MM.1S (cell line): ENCODE measurements at regions not wholly inside any gene's neighbourhood (a gene's known extent, or its start where the extent isn't known, plus 50 kb on each side); places are given as distances from the start of the nearest gene placed in this dataset.

ENCODE experiments used
- DNase-seq: peaks from one replicate; pipeline ENCODE4 v3.0.0-alpha.2; 2015
- H2AFZ ChIP-seq: fragments of 300-600 bp; sonication (generic); 2 replicates; pipeline ENCODE4 v1.6.0; 2016; ENCODE audit warnings: antibody characterized with exemption, low read length
- H3F3A ChIP-seq: fragments of 300-600 bp; sonication (generic); 2 replicates; pipeline ENCODE4 v1.6.1; 2016; ENCODE audit warnings: mild to moderate bottlenecking, antibody characterized with exemption, low read length, moderate library complexity, mixed read lengths; ENCODE audit not compliant: insufficient read depth
- H3K27ac ChIP-seq: fragments of 300-600 bp; sonication (generic); 2 replicates; pipeline ENCODE4 v1.5.1; 2016; ENCODE audit warnings: mild to moderate bottlenecking, low read length
- H3K27me3 ChIP-seq: fragments of 300-600 bp; sonication (generic); replicated peaks from 2 replicates; pipeline ENCODE4 v1.6.0; 2016; ENCODE audit warnings: low read length; ENCODE audit not compliant: insufficient read depth
- H3K36me3 ChIP-seq: fragments of 300-600 bp; sonication (generic); replicated peaks from 2 replicates; pipeline ENCODE4 v1.6.1; 2016; ENCODE audit warnings: mild to moderate bottlenecking, low read length, mixed read lengths; ENCODE audit not compliant: insufficient read depth
- H3K4me1 ChIP-seq: fragments of 300-600 bp; sonication (generic); 2 replicates; pipeline ENCODE4 v1.6.1; 2016; ENCODE audit warnings: low read length, mixed read lengths
- H3K4me2 ChIP-seq: fragments of 300-600 bp; sonication (generic); 2 replicates; pipeline ENCODE4 v1.6.0; 2016; ENCODE audit warnings: low read depth, low read length
- H3K4me3 ChIP-seq: fragments of 300-600 bp; sonication (generic); 2 replicates; pipeline ENCODE4 v1.5.1; 2016; ENCODE audit warnings: low read length, mixed read lengths
- H3K79me2 ChIP-seq: fragments of 300-600 bp; sonication (generic); 2 replicates; pipeline ENCODE4 v1.6.1; 2016; ENCODE audit warnings: mixed run types, low read length, mixed read lengths
- H3K9ac ChIP-seq: fragments of 300-600 bp; sonication (generic); 2 replicates; pipeline ENCODE4 v1.6.1; 2016; ENCODE audit warnings: low read length, mixed read lengths
- H3K9me2 ChIP-seq: fragments of 300-600 bp; sonication (generic); replicated peaks from 2 replicates; pipeline ENCODE4 v1.6.1; 2016; ENCODE audit warnings: mild to moderate bottlenecking, low read length, mixed read lengths; ENCODE audit not compliant: insufficient read depth
- H3K9me3 ChIP-seq: fragments of 300-600 bp; sonication (generic); replicated peaks from 2 replicates; pipeline ENCODE4 v1.6.1; 2016; ENCODE audit warnings: mild to moderate bottlenecking, low read length, mixed read lengths; ENCODE audit not compliant: insufficient read depth
- H4K20me1 ChIP-seq: fragments of 300-600 bp; sonication (generic); 2 replicates; pipeline ENCODE4 v1.6.1; 2016; ENCODE audit warnings: mild to moderate bottlenecking, low read length, moderate library complexity, mixed read lengths; ENCODE audit not compliant: insufficient read depth
- EZH2 ChIP-seq: fragments of 300-600 bp; sonication (generic); optimal IDR thresholded peaks from 2 replicates; pipeline ENCODE3; 2017; ENCODE audit warnings: low read depth, mild to moderate bottlenecking, antibody characterized with exemption, low read length, mixed read lengths
- EZH2phosphoT487 ChIP-seq: fragments of 300-600 bp; sonication (generic); IDR thresholded peaks from 2 replicates; pipeline ENCODE4 v1.6.1; 2018; ENCODE audit warnings: antibody characterized with exemption, low read length
- TF ChIP-seq, protein P1 (sequence below): fragments of 300-600 bp; sonication (generic); IDR thresholded peaks from 2 replicates; pipeline ENCODE4 v1.5.1; 2016; ENCODE audit warnings: antibody characterized with exemption, low read length, mixed read lengths

DNA sequence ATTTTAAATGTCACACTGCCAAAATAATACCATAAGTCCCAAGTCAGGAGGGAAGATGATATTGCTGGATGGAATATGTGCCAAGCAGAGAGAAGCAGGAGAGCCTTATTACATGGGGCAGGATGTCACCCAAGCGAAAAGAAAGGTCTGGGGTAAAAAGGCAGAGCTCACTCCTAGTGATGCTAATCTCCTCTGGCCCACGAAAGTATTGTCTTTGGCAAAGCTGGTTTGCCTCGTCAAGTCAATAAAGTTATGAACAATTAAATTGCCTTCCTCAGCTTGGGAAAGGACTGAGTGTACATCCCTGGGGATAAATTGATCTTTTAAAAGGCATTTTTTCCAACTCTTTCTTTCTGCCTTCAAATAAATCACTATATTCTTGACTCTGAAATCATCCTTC lies 220.6 kb downstream of the DMAC1 start:
- Histone ChIP-seq H3K27me3 (no peaks in the 10 kb centered on the region), H2AFZ (no peak overlapping the region), H3F3A (no peaks in the 10 kb centered on the region), H3K4me1 (no peaks in the 10 kb centered on the region), H3K79me2 (no peaks in the 10 kb centered on the region), H4K20me1 (no peaks in the 10 kb centered on the region), H3K9ac (no peak overlapping the region), H3K9me2 (no peaks in the 10 kb centered on the region), H3K9me3 (no peaks in the 10 kb centered on the region), H3K4me2 (no peak overlapping the region), H3K4me3 (no peak overlapping the region), H3K36me3 (no peaks in the 10 kb centered on the region), H3K27ac (no peak overlapping the region)
- DNase-seq = no peak
- TF ChIP-seq EZH2phosphoT487 = no peak
- TF ChIP-seq EZH2 = no peak
- TF ChIP-seq, protein P1, sequence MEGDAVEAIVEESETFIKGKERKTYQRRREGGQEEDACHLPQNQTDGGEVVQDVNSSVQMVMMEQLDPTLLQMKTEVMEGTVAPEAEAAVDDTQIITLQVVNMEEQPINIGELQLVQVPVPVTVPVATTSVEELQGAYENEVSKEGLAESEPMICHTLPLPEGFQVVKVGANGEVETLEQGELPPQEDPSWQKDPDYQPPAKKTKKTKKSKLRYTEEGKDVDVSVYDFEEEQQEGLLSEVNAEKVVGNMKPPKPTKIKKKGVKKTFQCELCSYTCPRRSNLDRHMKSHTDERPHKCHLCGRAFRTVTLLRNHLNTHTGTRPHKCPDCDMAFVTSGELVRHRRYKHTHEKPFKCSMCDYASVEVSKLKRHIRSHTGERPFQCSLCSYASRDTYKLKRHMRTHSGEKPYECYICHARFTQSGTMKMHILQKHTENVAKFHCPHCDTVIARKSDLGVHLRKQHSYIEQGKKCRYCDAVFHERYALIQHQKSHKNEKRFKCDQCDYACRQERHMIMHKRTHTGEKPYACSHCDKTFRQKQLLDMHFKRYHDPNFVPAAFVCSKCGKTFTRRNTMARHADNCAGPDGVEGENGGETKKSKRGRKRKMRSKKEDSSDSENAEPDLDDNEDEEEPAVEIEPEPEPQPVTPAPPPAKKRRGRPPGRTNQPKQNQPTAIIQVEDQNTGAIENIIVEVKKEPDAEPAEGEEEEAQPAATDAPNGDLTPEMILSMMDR = no peak

DNA sequence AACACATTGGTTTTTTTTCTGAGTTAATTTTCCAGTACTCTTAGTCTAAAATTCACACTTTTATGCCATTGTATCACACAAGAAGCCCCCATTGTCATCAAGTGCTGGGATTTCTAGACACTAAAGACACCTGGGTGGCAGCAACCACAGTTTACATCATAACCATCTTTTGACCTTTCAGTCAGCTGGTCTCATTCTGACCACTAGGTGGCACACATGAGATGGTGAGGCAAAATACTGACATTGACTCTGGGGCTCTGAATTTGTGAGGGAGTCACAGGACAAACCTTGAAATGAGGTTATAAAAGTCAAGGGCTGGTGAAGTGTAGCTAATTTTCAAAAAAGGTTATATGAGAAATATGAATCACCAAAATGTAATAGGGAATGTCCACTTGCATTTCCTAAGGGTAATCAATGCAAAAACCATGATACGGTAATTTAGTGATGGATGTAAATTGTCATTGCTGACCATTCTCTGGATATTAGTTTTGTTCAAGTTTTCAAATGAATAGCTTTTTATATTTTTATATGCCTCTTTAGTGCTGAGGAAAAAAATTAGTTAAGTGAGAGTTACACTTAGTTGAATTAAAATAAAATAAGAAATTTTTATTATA lies 229.4 kb downstream of the DMAC1 start:
- Histone ChIP-seq H3K4me1 (no peaks in the 10 kb centered on the region), H2AFZ (no peak overlapping the region), H3K9ac (no peak overlapping the region), H3K9me3 (no peaks in the 10 kb centered on the region), H3F3A (no peaks in the 10 kb centered on the region), H3K27ac (no peak overlapping the region), H3K9me2 (no peaks in the 10 kb centered on the region), H3K4me3 (no peak overlapping the region), H3K79me2 (no peaks in the 10 kb centered on the region), H3K27me3 (no peaks in the 10 kb centered on the region), H4K20me1 (no peaks in the 10 kb centered on the region), H3K4me2 (no peak overlapping the region), H3K36me3 (no peaks in the 10 kb centered on the region)
- TF ChIP-seq, protein P1 = peak; percentile 94
- no peak for TF ChIP-seq EZH2phosphoT487
- DNase-seq = peak; percentile 70

DNA sequence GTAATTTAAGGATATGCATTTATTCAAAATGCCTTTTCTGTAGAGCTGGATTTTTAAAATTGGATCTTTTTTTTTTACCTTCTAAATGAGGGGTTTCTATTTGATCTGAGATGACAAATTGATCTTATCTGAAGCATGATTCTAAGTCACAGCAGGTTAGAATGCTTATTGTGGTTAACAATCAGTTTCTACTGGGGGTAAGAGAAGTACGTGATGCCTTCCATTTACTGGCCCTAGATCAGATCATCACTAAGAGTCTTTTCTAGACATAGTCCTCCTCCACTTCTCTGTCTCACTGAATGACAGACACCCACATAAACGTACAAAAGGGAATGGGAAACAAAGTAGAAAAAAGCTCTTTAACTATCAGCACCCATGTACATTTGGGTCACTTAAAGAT lies 231.9 kb downstream of the DMAC1 start:
- TF ChIP-seq EZH2phosphoT487 = no peak
- TF ChIP-seq EZH2 = no peak
- TF ChIP-seq, protein P1 = no peak
- H3K9ac ChIP-seq = no peak overlapping the region
- no peaks in the 10 kb centered on the region for H3K36me3 ChIP-seq
- H3F3A ChIP-seq = no peaks in the 10 kb centered on the region
- H3K27ac ChIP-seq = no peak overlapping the region
- H2AFZ ChIP-seq = no peak overlapping the region
- no peaks in the 10 kb centered on the region for H3K9me2 ChIP-seq
- H3K4me3 ChIP-seq = no peak overlapping the region
- H3K27me3 ChIP-seq = no peaks in the 10 kb centered on the region
- H3K79me2 ChIP-seq = no peaks in the 10 kb centered on the region
- no peak for DNase-seq
- H3K9me3 ChIP-seq = no peaks in the 10 kb centered on the region
- no peaks in the 10 kb centered on the region for H4K20me1 ChIP-seq
- H3K4me2 ChIP-seq = no peak overlapping the region
- no peaks in the 10 kb centered on the region for H3K4me1 ChIP-seq
